ENCODE measurements at regions not wholly inside any gene's neighbourhood (a gene's known extent, or its start where the extent isn't known, plus 50 kb on each side); places are given as distances from the start of the nearest gene placed in this dataset.
"Not testable (repeated sequence)": the region's sequence is repeated elsewhere in the genome, so short reads cannot be mapped to it uniquely, and the experiment has no call there.

GRCh38 chr6:137579612-137580011, 85.4 kb upstream of the OLIG3 start (continued):
- no peak for TF ChIP-seq EGR1 (IDR thresholded peaks at IDR 0.05; ENCODE audit: low read depth in 2 of 2)
- no peak for TF ChIP-seq FOXA1 (IDR thresholded peaks at IDR 0.05)
- no peak for TF ChIP-seq HNF4A (conservative IDR thresholded peaks at IDR 0.05)
- no peak for TF ChIP-seq ZBTB33 (IDR thresholded peaks at IDR 0.05)

- no peak for DNase-seq (ENCODE audit: low spot score)
- Histone ChIP-seq H3K36me3 (ENCODE audit: control insufficient read depth in 4 of 4, insufficient read depth in 3 of 4, low read depth in 1 of 4, low read length in 3 of 4) (no peaks in the 10 kb centered on the region), H3K9me3 (ENCODE audit: control insufficient read depth in 4 of 4, low read length in 3 of 4) (peaks cover 0 to 3% (median under 1%) of the 10 kb centered on the region in 4 donors), H3K27me3 (ENCODE audit: control insufficient read depth in 4 of 4, insufficient read depth in 4 of 4, low read length in 3 of 4) (no peaks in the 10 kb centered on the region), H3K4me1 (ENCODE audit: control insufficient read depth in 4 of 4, insufficient read depth in 4 of 4, low read length in 3 of 4) (peaks cover 0 to 4% (median 0%) of the 10 kb centered on the region in 4 donors), H3K27ac (ENCODE audit: low read depth in 1 of 2, low read length in 2 of 2) (no peak overlapping the region), H3K9ac (ENCODE audit: low read depth in 1 of 2, low read length in 2 of 2) (no peak overlapping the region), H3K4me3 (ENCODE audit: low read depth in 1 of 3, low read length in 3 of 3) (no peak overlapping the region)
- TF ChIP-seq REST (IDR thresholded peaks at IDR 0.05) = no peak
- TF ChIP-seq RXRA (IDR thresholded peaks at IDR 0.05) = no peak
- TF ChIP-seq HNF4G (IDR thresholded peaks at IDR 0.05) = no peak
- TF ChIP-seq FOXA1 (IDR thresholded peaks at IDR 0.05) = no peak
- no peak for TF ChIP-seq FOXA2 (IDR thresholded peaks at IDR 0.05)
- TF ChIP-seq ATF3 (IDR thresholded peaks at IDR 0.05) = no peak
- no peak for TF ChIP-seq GABPA (IDR thresholded peaks at IDR 0.05 in 1 of 2, conservative IDR thresholded peaks at IDR 0.05 in 1 of 2)
- no peak for TF ChIP-seq CTCF (IDR thresholded peaks at IDR 0.05; ENCODE audit: low read depth, low read length, missing input control)
- no peak for TF ChIP-seq NR2F2 (IDR thresholded peaks at IDR 0.05)
- no peak for TF ChIP-seq SP1 (IDR thresholded peaks at IDR 0.05)
- TF ChIP-seq JUND (IDR thresholded peaks at IDR 0.05) = no peak
- no peak for TF ChIP-seq HNF4A (conservative IDR thresholded peaks at IDR 0.05)
- no peak for TF ChIP-seq TAF1 (conservative IDR thresholded peaks at IDR 0.05)
- TF ChIP-seq RAD21 (IDR thresholded peaks at IDR 0.05) = no peak
- no peak for TF ChIP-seq YY1 (IDR thresholded peaks at IDR 0.05)
- 77% methylated on average over 3 of the region's 3 CpGs for WGBS
Measured at GRCh38 chr6:137581019-137581707, 87.0 kb upstream of the OLIG3 start.

- WGBS = 86% methylated on average over 6 of the region's 6 CpGs
- H3K27ac ChIP-seq (ENCODE audit: low read depth in 1 of 2, low read length in 2 of 2); DNase-seq (ENCODE audit: low spot score); H3K4me1 ChIP-seq (ENCODE audit: control insufficient read depth in 4 of 4, insufficient read depth in 4 of 4, low read length in 3 of 4); H3K9ac ChIP-seq (ENCODE audit: low read depth in 1 of 2, low read length in 2 of 2); H3K36me3 ChIP-seq (ENCODE audit: control insufficient read depth in 4 of 4, insufficient read depth in 3 of 4, low read depth in 1 of 4, low read length in 3 of 4); H3K27me3 ChIP-seq (ENCODE audit: control insufficient read depth in 4 of 4, insufficient read depth in 4 of 4, low read length in 3 of 4); H3K4me3 ChIP-seq (ENCODE audit: low read depth in 1 of 3, low read length in 3 of 3); H3K9me3 ChIP-seq (ENCODE audit: control insufficient read depth in 4 of 4, low read length in 3 of 4): not testable (repeated sequence)
Measured at GRCh38 chr6:137583519-137583918, 89.3 kb upstream of the OLIG3 start.
